CD4-positive, alpha-beta memory T cell (primary cell): ENCODE measurements at regions not wholly inside any gene's neighbourhood (a gene's known extent, or its start where the extent isn't known, plus 50 kb on each side); places are given as distances from the start of the nearest gene placed in this dataset.

Experiments used
- CTCF ChIA-PET: fragments of 350-600 bp; sonication (Branson Sonifier 250); formaldehyde crosslinking; loops from one replicate; lab custom pipeline; 2021; ENCODE audit warnings: inconsistent platforms; ENCODE audit not compliant: partially characterized antibody; lab: Charles Lee
- POLR2A ChIA-PET: fragments of 350-600 bp; sonication (Branson Sonifier 250); formaldehyde crosslinking; loops from one replicate; lab custom pipeline; 2021; ENCODE audit not compliant: partially characterized antibody; lab: Charles Lee
- DNase-seq, 5 donors: peaks; one replicate each; pipeline versions ENCODE4 v3.0.0 to v3.0.0-alpha.2; 2020 to 2022; ENCODE audit warnings: mixed read lengths in 1 of 5
- H3K27ac ChIP-seq: one replicate; pipeline ENCODE4 v1.7.0; 2013; ENCODE audit warnings: low read depth, low read length
- H3K27me3 ChIP-seq: 2 replicates; pipeline ENCODE4 v1.7.0; 2013; ENCODE audit warnings: mild to moderate bottlenecking, low read length, moderate library complexity; ENCODE audit not compliant: insufficient read depth
- H3K36me3 ChIP-seq: 2 replicates; pipeline ENCODE4 v1.7.0; 2013; ENCODE audit warnings: mild to moderate bottlenecking, low read length, moderate library complexity; ENCODE audit not compliant: insufficient read depth
- H3K4me1 ChIP-seq: 2 replicates; pipeline ENCODE4 v1.7.0; 2013; ENCODE audit warnings: mild to moderate bottlenecking, low read length, moderate library complexity; ENCODE audit not compliant: insufficient read depth
- H3K4me3 ChIP-seq, 2 donors: one replicate each; pipeline ENCODE4 v1.7.0; 2013; ENCODE audit warnings: low read length in 2 of 2, mild to moderate bottlenecking in 1 of 2
- H3K9me3 ChIP-seq, 2 donors: one replicate each; pipeline ENCODE4 v1.7.0; 2013; ENCODE audit warnings: low read length in 2 of 2, control low read depth in 1 of 2; ENCODE audit not compliant: control insufficient read depth in 1 of 2
- H3K27ac Mint-ChIP-seq, 7 donors: one replicate each; pipeline ENCODE4 v1.8.0; 2020 to 2021; ENCODE audit warnings: mixed read lengths in 7 of 7, mild to moderate bottlenecking in 6 of 7, inconsistent platforms in 3 of 7, moderate library complexity in 3 of 7
- H3K27me3 Mint-ChIP-seq, 2 donors: one replicate each; pipeline ENCODE4 v1.8.0; 2020 to 2021; ENCODE audit warnings: mixed read lengths in 2 of 2
- H3K36me3 Mint-ChIP-seq, 2 donors: one replicate each; pipeline ENCODE4 v1.8.0; 2020 to 2021; ENCODE audit warnings: mixed read lengths in 2 of 2, inconsistent platforms in 1 of 2, mild to moderate bottlenecking in 1 of 2
- H3K4me1 Mint-ChIP-seq, 4 donors: one replicate each; pipeline ENCODE4 v1.8.0; 2020 to 2021; ENCODE audit warnings: mixed read lengths in 4 of 4, mild to moderate bottlenecking in 1 of 4
- H3K4me3 Mint-ChIP-seq, 8 donors: one replicate each; pipeline ENCODE4 v1.8.0; 2020 to 2021; ENCODE audit warnings: mixed read lengths in 8 of 8, mild to moderate bottlenecking in 7 of 8, moderate library complexity in 6 of 8, inconsistent platforms in 3 of 8
- H3K9me3 Mint-ChIP-seq, 8 donors: one replicate each; pipeline ENCODE4 v1.8.0; 2020 to 2021; ENCODE audit warnings: mixed read lengths in 8 of 8, mild to moderate bottlenecking in 5 of 8, inconsistent platforms in 3 of 8, moderate library complexity in 1 of 8
- intact Hi-C: fragments of 100-400 bp; cut with micrococcal nuclease; formaldehyde crosslinking; loops from one replicate; pipeline ENCODE4 v1.15.1; 2023

GRCh38 chr4:114177628-114178027, 198.2 kb upstream of the ARSJ start:
- DNase-seq, result no peak
- Histone ChIP-seq H3K4me3 (no peak overlapping the region), H3K4me1 (no peaks in the 10 kb centered on the region), H3K27ac (no peak overlapping the region), H3K27me3 (no peaks in the 10 kb centered on the region), H3K9me3 (no peaks in the 10 kb centered on the region), H3K36me3 (no peaks in the 10 kb centered on the region)
- peaks cover 0 to 7% (median 5%) of the 10 kb centered on the region in 8 donors for H3K9me3 Mint-ChIP-seq
- intact Hi-C loops, result no loop called here
- H3K36me3 Mint-ChIP-seq, result no peaks in the 10 kb centered on the region
- POLR2A ChIA-PET, result no interaction called here
- peaks cover 2 to 5% of the 10 kb centered on the region in 2 donors for H3K27me3 Mint-ChIP-seq
- H3K27ac Mint-ChIP-seq, result no peak overlapping the region
- H3K4me3 Mint-ChIP-seq, result no peak overlapping the region
- CTCF ChIA-PET, result no interaction called here
- H3K4me1 Mint-ChIP-seq, result peaks cover 0 to 2% (median under 1%) of the 10 kb centered on the region in 4 donors

GRCh38 chr4:114178392-114178791, 198.9 kb upstream of the ARSJ start:
- no peak overlapping the region for H3K4me3 Mint-ChIP-seq
- CTCF ChIA-PET, result no interaction called here

GRCh38 chr4:114180481-114180880, 201.0 kb upstream of the ARSJ start:
- no peak overlapping the region for H3K27ac Mint-ChIP-seq
- Histone ChIP-seq H3K4me3 (no peak overlapping the region), H3K36me3 (no peaks in the 10 kb centered on the region), H3K27ac (no peak overlapping the region), H3K27me3 (no peaks in the 10 kb centered on the region), H3K9me3 (no peaks in the 10 kb centered on the region), H3K4me1 (no peaks in the 10 kb centered on the region)
- H3K4me1 Mint-ChIP-seq, result peaks cover 0 to 2% (median under 1%) of the 10 kb centered on the region in 4 donors
- H3K9me3 Mint-ChIP-seq, result peaks cover 0 to 17% (median 8%) of the 10 kb centered on the region in 8 donors
- no peak overlapping the region for H3K4me3 Mint-ChIP-seq
- intact Hi-C loops, result loop anchor here (2.0 kb wide), 1 partner anchor 544 kb away; no protein-coding TSS in a partner anchor
- no peaks in the 10 kb centered on the region for H3K36me3 Mint-ChIP-seq
- POLR2A ChIA-PET, result no interaction called here
- H3K27me3 Mint-ChIP-seq, result no peaks in the 10 kb centered on the region
- CTCF ChIA-PET, result interaction anchor here (1.2 to 1.3 kb wide), 3 partner anchors 13 to 785 kb away, joined by 3 to 4 read pairs (median 3); no protein-coding TSS in a partner anchor
- DNase-seq, result peak in 4 of 5 donors; percentile 2 to 16 (median 6)

More at GRCh38 chr4:114178392-114178791, 198.9 kb upstream of the ARSJ start:
- POLR2A ChIA-PET, result no interaction called here
- Histone ChIP-seq H3K4me3 (no peak overlapping the region), H3K36me3 (no peaks in the 10 kb centered on the region), H3K27ac (no peak overlapping the region), H3K27me3 (no peaks in the 10 kb centered on the region), H3K4me1 (no peaks in the 10 kb centered on the region), H3K9me3 (no peaks in the 10 kb centered on the region)
- Mint-ChIP-seq H3K36me3 (no peaks in the 10 kb centered on the region), H3K27ac (no peak overlapping the region), H3K9me3 (peaks cover 0 to 10% (median 6%) of the 10 kb centered on the region in 8 donors), H3K27me3 (peaks cover under 1 to 2% of the 10 kb centered on the region in 2 donors), H3K4me1 (peaks cover 0 to 2% (median under 1%) of the 10 kb centered on the region in 4 donors)
- intact Hi-C loops, result no loop called here
- DNase-seq, result no peak

GRCh38 chr4:114184901-114185300, 205.5 kb upstream of the ARSJ start:
- POLR2A ChIA-PET, result no interaction called here
- no peak for DNase-seq

GRCh38 chr4:114187592-114187991, 208.1 kb upstream of the ARSJ start:
- H3K27me3 Mint-ChIP-seq, result peaks cover 0 to 1% of the 10 kb centered on the region in 2 donors
- Histone ChIP-seq H3K4me3 (no peak overlapping the region), H3K4me1 (no peaks in the 10 kb centered on the region), H3K9me3 (no peaks in the 10 kb centered on the region), H3K27me3 (no peaks in the 10 kb centered on the region), H3K36me3 (no peaks in the 10 kb centered on the region), H3K27ac (no peak overlapping the region)
- no peak overlapping the region for H3K4me3 Mint-ChIP-seq
- intact Hi-C loops, result no loop called here
- ChIA-PET CTCF (no interaction called here), POLR2A (no interaction called here)
- no peak for DNase-seq
- no peaks in the 10 kb centered on the region for H3K4me1 Mint-ChIP-seq
- peaks cover 0 to 10% (median 5%) of the 10 kb centered on the region in 8 donors for H3K9me3 Mint-ChIP-seq
- H3K27ac Mint-ChIP-seq, result no peak overlapping the region
- H3K36me3 Mint-ChIP-seq, result no peaks in the 10 kb centered on the region

More at GRCh38 chr4:114184901-114185300, 205.5 kb upstream of the ARSJ start:
- H3K27ac Mint-ChIP-seq, result no peak overlapping the region
- no peak overlapping the region for H3K4me3 ChIP-seq
- H3K36me3 Mint-ChIP-seq, result no peaks in the 10 kb centered on the region
- peaks cover 0 to 1% of the 10 kb centered on the region in 2 donors for H3K27me3 Mint-ChIP-seq
- intact Hi-C loops, result no loop called here
- H3K4me1 Mint-ChIP-seq, result peaks cover 0 to 2% (median under 1%) of the 10 kb centered on the region in 4 donors
- H3K4me1 ChIP-seq, result no peaks in the 10 kb centered on the region
- no peaks in the 10 kb centered on the region for H3K27me3 ChIP-seq
- H3K9me3 Mint-ChIP-seq, result peaks cover 0 to 17% (median 7%) of the 10 kb centered on the region in 8 donors
- no peak overlapping the region for H3K27ac ChIP-seq
- H3K4me3 Mint-ChIP-seq, result no peak overlapping the region
- no peaks in the 10 kb centered on the region for H3K9me3 ChIP-seq
- CTCF ChIA-PET, result interaction anchor here (0.6 kb wide), 1 partner anchor 295 kb away, joined by 3 read pairs; no protein-coding TSS in a partner anchor
- no peaks in the 10 kb centered on the region for H3K36me3 ChIP-seq

GRCh38 chr4:114191496-114191895, 212.0 kb upstream of the ARSJ start:
- intact Hi-C loops, result no loop called here
- H3K27me3 Mint-ChIP-seq, result peaks cover 0 to 3% of the 10 kb centered on the region in 2 donors
- H3K36me3 Mint-ChIP-seq, result no peaks in the 10 kb centered on the region
- ChIA-PET CTCF (no interaction called here), POLR2A (no interaction called here)
- Histone ChIP-seq H3K9me3 (no peaks in the 10 kb centered on the region), H3K4me1 (no peaks in the 10 kb centered on the region), H3K27me3 (no peaks in the 10 kb centered on the region), H3K27ac (no peak overlapping the region), H3K4me3 (no peak overlapping the region), H3K36me3 (no peaks in the 10 kb centered on the region)
- no peak for DNase-seq
- H3K4me3 Mint-ChIP-seq, result no peak overlapping the region
- H3K9me3 Mint-ChIP-seq, result peaks cover 0 to 1% (median 0%) of the 10 kb centered on the region in 8 donors
- H3K4me1 Mint-ChIP-seq, result no peaks in the 10 kb centered on the region
- no peak overlapping the region for H3K27ac Mint-ChIP-seq

- intact Hi-C loops, result no loop called here
- Histone ChIP-seq H3K27me3 (no peaks in the 10 kb centered on the region), H3K36me3 (no peaks in the 10 kb centered on the region), H3K4me1 (no peaks in the 10 kb centered on the region), H3K27ac (no peak overlapping the region), H3K4me3 (no peak overlapping the region), H3K9me3 (no peaks in the 10 kb centered on the region)
- no peak for DNase-seq
- H3K4me1 Mint-ChIP-seq, result no peaks in the 10 kb centered on the region
- H3K36me3 Mint-ChIP-seq, result no peaks in the 10 kb centered on the region
- H3K27me3 Mint-ChIP-seq, result peaks cover 0 to 3% of the 10 kb centered on the region in 2 donors
- ChIA-PET POLR2A (no interaction called here), CTCF (interaction anchor here (1.3 kb wide), 1 partner anchor 12 kb away, joined by 4 read pairs; no protein-coding TSS in a partner anchor)
- no peak overlapping the region for H3K27ac Mint-ChIP-seq
- H3K9me3 Mint-ChIP-seq, result peaks cover 0 to 1% (median 0%) of the 10 kb centered on the region in 8 donors
- no peak overlapping the region for H3K4me3 Mint-ChIP-seq
Measured at GRCh38 chr4:114192854-114193253, 213.4 kb upstream of the ARSJ start.
